Activated naive CD8-positive, alpha-beta T cell (primary cell): ENCODE measurements at regions not wholly inside any gene's neighbourhood (a gene's known extent, or its start where the extent isn't known, plus 50 kb on each side); places are given as distances from the start of the nearest gene placed in this dataset.
"Not testable (repeated sequence)": the region's sequence is repeated elsewhere in the genome, so short reads cannot be mapped to it uniquely, and the experiment has no call there.

Source experiments
- H3K27ac Mint-ChIP-seq: one replicate; pipeline ENCODE4 v1.8.0; 2021; ENCODE audit warnings: mixed read lengths
- H3K27me3 Mint-ChIP-seq: one replicate; pipeline ENCODE4 v1.8.0; 2021; ENCODE audit warnings: mixed read lengths
- H3K36me3 Mint-ChIP-seq: one replicate; pipeline ENCODE4 v1.8.0; 2021; ENCODE audit warnings: mixed read lengths
- H3K4me1 Mint-ChIP-seq: one replicate; pipeline ENCODE4 v1.8.0; 2021; ENCODE audit warnings: low read depth, mixed read lengths
- H3K4me3 Mint-ChIP-seq: one replicate; pipeline ENCODE4 v1.8.0; 2021; ENCODE audit warnings: mild to moderate bottlenecking, mixed read lengths
- H3K9me3 Mint-ChIP-seq: one replicate; pipeline ENCODE4 v1.8.0; 2021; ENCODE audit warnings: low read depth, mixed read lengths

GRCh38 chr18:41657189-41657588 lies 297.8 kb upstream of the PIK3C3 start:
- Mint-ChIP-seq H3K4me3 (no peak overlapping the region), H3K27ac (no peak overlapping the region), H3K36me3 (no peaks in the 10 kb centered on the region), H3K9me3 (no peaks in the 10 kb centered on the region), H3K4me1 (no peaks in the 10 kb centered on the region), H3K27me3 (no peaks in the 10 kb centered on the region)

DNA sequence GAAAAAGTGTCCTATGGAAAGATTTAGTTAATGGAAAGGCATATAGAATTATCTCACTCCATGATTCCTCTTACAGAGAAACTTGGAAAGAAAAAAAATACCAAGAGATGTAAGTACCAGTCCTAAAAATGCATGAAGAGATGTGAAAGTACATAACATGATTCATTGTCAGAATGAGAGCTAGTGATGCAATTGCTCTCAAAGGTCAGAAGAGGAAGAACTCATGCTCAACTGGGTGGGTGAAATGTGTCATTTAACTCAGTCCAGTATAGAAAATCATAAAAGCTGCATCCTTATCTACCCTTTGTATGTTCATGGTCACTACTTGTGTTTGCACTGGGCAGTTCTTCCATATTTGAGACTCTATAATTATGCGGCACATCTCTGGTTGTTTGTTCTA lies 300.0 kb upstream of the PIK3C3 start:
- no peaks in the 10 kb centered on the region for H3K27me3 Mint-ChIP-seq
- H3K9me3 Mint-ChIP-seq = no peaks in the 10 kb centered on the region
- H3K27ac Mint-ChIP-seq = no peak overlapping the region
- no peak overlapping the region for H3K4me3 Mint-ChIP-seq
- no peaks in the 10 kb centered on the region for H3K36me3 Mint-ChIP-seq
- no peaks in the 10 kb centered on the region for H3K4me1 Mint-ChIP-seq

DNA sequence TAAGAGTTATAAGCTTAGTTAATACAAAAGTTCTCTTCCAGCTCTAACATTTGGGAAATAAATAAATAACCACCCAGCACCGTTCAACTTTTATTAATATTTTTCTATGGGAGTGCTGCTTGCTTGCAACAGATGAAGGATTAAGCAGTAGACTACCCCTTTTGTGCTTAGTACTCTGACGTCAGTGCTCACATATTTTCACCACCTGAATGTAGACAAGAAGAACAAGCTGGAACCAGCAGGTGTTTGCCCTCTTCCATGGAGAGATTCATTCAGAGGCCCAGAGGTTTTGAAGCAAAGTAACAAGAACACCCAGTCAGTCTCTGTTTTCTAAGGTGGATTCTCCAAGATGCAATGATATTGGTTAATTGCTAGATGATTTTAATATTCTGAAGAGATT lies 307.1 kb upstream of the PIK3C3 start:
- no peak overlapping the region for H3K27ac Mint-ChIP-seq
- H3K27me3 Mint-ChIP-seq = no peaks in the 10 kb centered on the region
- H3K9me3 Mint-ChIP-seq = no peaks in the 10 kb centered on the region
- no peaks in the 10 kb centered on the region for H3K36me3 Mint-ChIP-seq
- no peaks in the 10 kb centered on the region for H3K4me1 Mint-ChIP-seq
- no peak overlapping the region for H3K4me3 Mint-ChIP-seq

DNA sequence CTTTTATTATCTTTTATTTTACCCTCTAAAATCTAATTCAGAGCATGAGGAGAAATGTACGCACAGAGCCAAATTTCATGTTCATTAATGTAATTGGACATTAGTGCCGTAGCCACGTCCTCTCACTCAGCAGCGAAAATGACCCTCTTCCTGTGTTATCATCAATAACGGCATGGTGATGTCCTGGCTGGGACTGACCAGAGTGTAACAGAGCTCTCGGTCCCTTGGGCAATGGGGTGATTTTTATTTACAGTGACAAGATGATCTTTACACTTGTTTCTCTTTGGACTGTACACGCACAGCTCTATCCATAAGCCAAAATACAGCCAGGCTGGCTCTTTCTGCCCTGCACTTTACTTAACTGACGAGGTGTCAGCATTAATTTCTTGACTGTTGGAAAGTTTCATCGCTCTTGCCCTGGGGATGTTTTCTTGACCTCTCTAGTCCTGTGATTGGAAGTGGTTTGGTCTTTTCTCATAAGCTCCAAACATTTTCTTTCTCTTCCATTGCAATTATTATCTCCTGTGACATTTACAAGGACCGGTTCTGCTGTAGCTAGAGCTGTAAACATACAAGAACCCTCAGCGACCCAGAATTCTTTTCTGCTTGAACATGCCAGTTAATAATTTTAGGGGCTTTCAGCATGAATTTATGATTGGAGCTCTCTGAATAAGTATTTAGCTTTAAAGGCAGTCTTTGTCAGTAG lies 308.0 kb upstream of the PIK3C3 start:
- Mint-ChIP-seq H3K36me3 (no peaks in the 10 kb centered on the region), H3K4me1 (no peaks in the 10 kb centered on the region), H3K4me3 (no peak overlapping the region), H3K27ac (no peak overlapping the region), H3K27me3 (no peaks in the 10 kb centered on the region), H3K9me3 (no peaks in the 10 kb centered on the region)

GRCh38 chr18:41645589-41646360 lies 309.3 kb upstream of the PIK3C3 start:
- H3K27ac Mint-ChIP-seq = no peak overlapping the region
- H3K9me3 Mint-ChIP-seq = no peaks in the 10 kb centered on the region
- H3K4me3 Mint-ChIP-seq = no peak overlapping the region
- no peaks in the 10 kb centered on the region for H3K36me3 Mint-ChIP-seq
- H3K27me3 Mint-ChIP-seq = no peaks in the 10 kb centered on the region
- H3K4me1 Mint-ChIP-seq = no peaks in the 10 kb centered on the region

GRCh38 chr18:41644466-41644865 lies 310.6 kb upstream of the PIK3C3 start:
- Mint-ChIP-seq H3K4me3 (no peak overlapping the region), H3K9me3 (no peaks in the 10 kb centered on the region), H3K27me3 (no peaks in the 10 kb centered on the region), H3K27ac (no peak overlapping the region), H3K36me3 (no peaks in the 10 kb centered on the region), H3K4me1 (no peaks in the 10 kb centered on the region)

DNA sequence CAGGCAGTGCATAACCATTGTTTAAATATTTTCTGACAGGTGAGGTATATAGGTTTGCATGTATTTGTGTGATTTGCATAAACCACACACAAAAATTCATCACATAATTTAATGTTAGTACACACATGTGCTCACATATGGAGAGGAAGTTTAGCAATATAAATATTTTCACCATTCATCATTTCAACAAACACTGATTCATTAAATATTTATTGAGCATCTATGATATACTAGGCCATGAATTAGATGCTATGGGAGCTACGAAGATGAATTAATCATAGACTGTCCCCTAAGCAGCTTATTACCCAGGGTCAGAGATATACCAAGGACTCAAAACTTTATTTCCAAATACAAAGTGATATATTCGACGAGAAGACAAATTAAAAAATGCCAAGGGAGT lies 311.6 kb upstream of the PIK3C3 start:
- Mint-ChIP-seq H3K4me1 (no peaks in the 10 kb centered on the region), H3K27ac (no peak overlapping the region)

GRCh38 chr18:41642756-41643155 lies 312.3 kb upstream of the PIK3C3 start:
- no peaks in the 10 kb centered on the region for H3K4me1 Mint-ChIP-seq
- H3K9me3 Mint-ChIP-seq = no peaks in the 10 kb centered on the region
- no peak overlapping the region for H3K4me3 Mint-ChIP-seq
- no peak overlapping the region for H3K27ac Mint-ChIP-seq
- no peaks in the 10 kb centered on the region for H3K36me3 Mint-ChIP-seq
- no peaks in the 10 kb centered on the region for H3K27me3 Mint-ChIP-seq

More for the DNA sequence above, 311.6 kb upstream of the PIK3C3 start:
- H3K27me3 Mint-ChIP-seq = no peaks in the 10 kb centered on the region
- no peaks in the 10 kb centered on the region for H3K9me3 Mint-ChIP-seq
- no peak overlapping the region for H3K4me3 Mint-ChIP-seq
- H3K36me3 Mint-ChIP-seq = no peaks in the 10 kb centered on the region

DNA sequence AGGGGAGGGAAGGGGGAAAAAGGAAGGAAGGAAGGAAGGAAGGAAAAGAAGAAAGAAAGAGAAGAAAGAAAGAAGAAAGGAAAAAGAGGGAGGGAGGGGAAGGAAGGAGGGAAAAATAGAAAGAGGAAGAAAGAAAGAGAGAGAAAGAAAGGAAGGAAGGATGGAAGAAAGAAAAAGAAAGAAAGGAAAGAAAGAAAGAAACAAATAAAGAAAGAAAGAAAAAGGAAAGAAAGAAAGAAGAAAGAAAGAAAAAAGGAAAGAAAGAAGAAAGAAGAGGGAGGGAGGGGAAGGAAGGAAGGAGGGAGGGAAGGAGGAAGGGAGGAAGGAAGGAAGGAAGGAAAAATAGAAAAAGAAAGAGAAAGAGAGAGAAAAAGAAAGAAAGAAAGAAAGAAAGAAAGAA lies 315.8 kb upstream of the PIK3C3 start:
- Mint-ChIP-seq H3K36me3 (no peaks in the 10 kb centered on the region), H3K4me3 (no peak overlapping the region), H3K9me3 (no peaks in the 10 kb centered on the region), H3K27me3 (no peaks in the 10 kb centered on the region), H3K4me1 (no peaks in the 10 kb centered on the region), H3K27ac (no peak overlapping the region)

- H3K4me1 Mint-ChIP-seq, H3K36me3 Mint-ChIP-seq, H3K27me3 Mint-ChIP-seq, H3K27ac Mint-ChIP-seq, H3K9me3 Mint-ChIP-seq: not testable (repeated sequence)
- H3K4me3 Mint-ChIP-seq = peak overlapping the region; percentile 40
Observed at GRCh38 chr18:41631723-41632285, 323.2 kb upstream of the PIK3C3 start.

DNA sequence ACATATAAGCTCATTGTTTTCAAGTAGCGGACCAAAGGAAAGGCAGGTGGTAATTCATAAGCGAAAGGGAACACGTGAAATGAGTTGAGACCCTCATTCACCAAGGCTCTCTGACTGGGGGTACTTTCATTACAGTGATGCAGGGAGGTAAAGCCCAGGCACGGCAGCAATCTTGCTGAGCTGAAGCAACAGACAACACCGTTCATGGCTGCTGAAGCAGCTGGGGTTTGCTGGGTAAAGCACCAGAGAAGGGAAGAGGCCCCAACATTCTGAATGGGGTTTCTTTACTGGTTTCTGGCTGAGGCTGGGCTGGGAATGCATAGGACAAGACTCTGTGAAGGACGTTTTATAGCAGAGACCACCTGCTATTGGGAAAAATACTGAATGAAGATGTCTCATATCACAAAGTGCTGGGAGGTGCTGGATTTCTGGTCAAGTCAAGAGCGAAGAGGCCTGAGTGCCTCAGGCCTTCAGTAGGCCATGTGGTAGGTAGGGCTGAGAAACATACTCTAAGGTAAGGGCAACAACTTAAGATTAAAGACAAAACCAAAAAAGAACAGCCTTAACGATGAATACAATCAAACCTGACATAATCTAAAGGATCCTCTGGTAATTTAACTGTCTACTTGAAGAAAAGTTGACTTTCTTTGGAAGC lies 324.7 kb upstream of the PIK3C3 start:
- Mint-ChIP-seq H3K27me3 (no peaks in the 10 kb centered on the region), H3K4me1 (no peaks in the 10 kb centered on the region), H3K9me3 (no peaks in the 10 kb centered on the region), H3K36me3 (no peaks in the 10 kb centered on the region), H3K27ac (no peak overlapping the region), H3K4me3 (no peak overlapping the region)

DNA sequence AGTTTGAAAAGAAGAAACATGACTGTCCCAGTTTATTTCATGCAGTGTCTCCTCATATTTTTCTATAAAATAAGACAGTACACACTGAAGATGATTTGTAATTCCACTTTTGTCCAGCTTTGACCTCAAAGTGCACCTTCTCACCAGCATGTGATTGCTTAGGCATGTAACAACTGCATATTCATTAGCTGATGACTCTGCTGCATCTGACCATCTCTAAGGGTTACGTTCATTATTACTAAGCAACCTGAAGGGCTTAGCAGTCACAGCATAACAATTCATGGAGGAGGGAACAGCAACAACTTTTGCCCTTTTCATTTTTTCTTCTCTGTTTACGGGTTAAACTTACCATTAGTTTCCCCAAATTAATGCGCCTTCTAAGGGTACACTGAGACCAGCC lies 330.6 kb upstream of the PIK3C3 start:
- no peaks in the 10 kb centered on the region for H3K4me1 Mint-ChIP-seq
- no peak overlapping the region for H3K4me3 Mint-ChIP-seq
- no peaks in the 10 kb centered on the region for H3K9me3 Mint-ChIP-seq
- no peaks in the 10 kb centered on the region for H3K27me3 Mint-ChIP-seq
- H3K27ac Mint-ChIP-seq = no peak overlapping the region
- no peaks in the 10 kb centered on the region for H3K36me3 Mint-ChIP-seq

DNA sequence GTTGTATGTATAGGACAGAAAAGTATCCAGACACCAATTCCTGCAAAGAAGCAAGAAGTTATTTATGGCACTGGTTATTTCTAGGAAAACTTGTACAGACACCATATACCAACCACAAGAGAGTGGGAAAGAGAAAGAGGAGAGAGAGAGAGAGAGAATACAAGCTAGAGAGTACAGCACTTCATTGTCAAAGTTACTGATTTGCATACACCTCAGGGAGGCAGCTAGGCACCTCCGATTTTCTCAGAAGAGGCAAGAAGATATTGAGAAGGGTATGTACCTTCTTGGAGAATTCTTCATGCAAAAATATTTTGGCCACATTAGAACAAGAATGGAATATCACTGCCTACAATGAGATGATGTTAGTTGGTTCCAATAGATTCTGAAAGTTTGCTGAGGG lies 333.9 kb upstream of the PIK3C3 start:
- Mint-ChIP-seq H3K27me3 (no peaks in the 10 kb centered on the region), H3K9me3 (no peaks in the 10 kb centered on the region), H3K4me1 (no peaks in the 10 kb centered on the region), H3K4me3 (no peak overlapping the region), H3K36me3 (no peaks in the 10 kb centered on the region), H3K27ac (no peak overlapping the region)

DNA sequence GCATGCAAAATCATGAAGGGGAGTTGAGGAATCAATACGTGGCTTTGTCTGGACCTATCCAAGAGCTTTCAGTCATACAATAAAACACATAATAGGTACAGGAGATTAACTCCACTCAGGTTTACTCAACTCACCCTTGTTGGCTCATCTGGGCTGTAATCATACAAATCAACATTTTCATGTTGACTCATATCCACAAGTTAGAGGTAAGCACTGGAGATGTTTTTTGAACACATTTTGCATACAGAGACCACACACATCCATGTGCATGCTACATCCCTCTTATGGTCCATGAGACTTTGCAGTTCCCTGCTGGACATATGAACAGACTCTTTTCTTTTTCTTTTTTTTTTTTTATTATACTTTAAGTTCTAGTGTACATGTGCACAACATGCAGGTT lies 336.9 kb upstream of the PIK3C3 start:
- Mint-ChIP-seq H3K27ac (no peak overlapping the region), H3K4me1 (no peaks in the 10 kb centered on the region), H3K27me3 (no peaks in the 10 kb centered on the region), H3K4me3 (no peak overlapping the region), H3K9me3 (no peaks in the 10 kb centered on the region), H3K36me3 (no peaks in the 10 kb centered on the region)

GRCh38 chr18:41617647-41618046 lies 337.4 kb upstream of the PIK3C3 start:
- H3K4me3 Mint-ChIP-seq = no peak overlapping the region
- no peaks in the 10 kb centered on the region for H3K27me3 Mint-ChIP-seq
- H3K27ac Mint-ChIP-seq = no peak overlapping the region
- no peaks in the 10 kb centered on the region for H3K4me1 Mint-ChIP-seq
- H3K36me3 Mint-ChIP-seq = no peaks in the 10 kb centered on the region
- H3K9me3 Mint-ChIP-seq = no peaks in the 10 kb centered on the region
